ENCODE measurements at regions not wholly inside any gene's neighbourhood (a gene's known extent, or its start where the extent isn't known, plus 50 kb on each side); places are given as distances from the start of the nearest gene placed in this dataset.

GRCh38 chr1:81042225-81042624, 758.5 kb upstream of the ADGRL2 start:
- TF ChIP-seq CTCF (IDR thresholded peaks at IDR 0.05) (no peak), POLR2AphosphoS5 (IDR thresholded peaks at IDR 0.05) (no peak), EP300 (IDR thresholded peaks at IDR 0.05) (no peak)
